ENCODE measurements at regions not wholly inside any gene's neighbourhood (a gene's known extent, or its start where the extent isn't known, plus 50 kb on each side); places are given as distances from the start of the nearest gene placed in this dataset.

GRCh38 chr11:116466801-116467200 is 306.0 kb downstream of the BUD13 start:
- no peak for DNase-seq (ENCODE audit: low spot score)
- TF ChIP-seq, protein P1, sequence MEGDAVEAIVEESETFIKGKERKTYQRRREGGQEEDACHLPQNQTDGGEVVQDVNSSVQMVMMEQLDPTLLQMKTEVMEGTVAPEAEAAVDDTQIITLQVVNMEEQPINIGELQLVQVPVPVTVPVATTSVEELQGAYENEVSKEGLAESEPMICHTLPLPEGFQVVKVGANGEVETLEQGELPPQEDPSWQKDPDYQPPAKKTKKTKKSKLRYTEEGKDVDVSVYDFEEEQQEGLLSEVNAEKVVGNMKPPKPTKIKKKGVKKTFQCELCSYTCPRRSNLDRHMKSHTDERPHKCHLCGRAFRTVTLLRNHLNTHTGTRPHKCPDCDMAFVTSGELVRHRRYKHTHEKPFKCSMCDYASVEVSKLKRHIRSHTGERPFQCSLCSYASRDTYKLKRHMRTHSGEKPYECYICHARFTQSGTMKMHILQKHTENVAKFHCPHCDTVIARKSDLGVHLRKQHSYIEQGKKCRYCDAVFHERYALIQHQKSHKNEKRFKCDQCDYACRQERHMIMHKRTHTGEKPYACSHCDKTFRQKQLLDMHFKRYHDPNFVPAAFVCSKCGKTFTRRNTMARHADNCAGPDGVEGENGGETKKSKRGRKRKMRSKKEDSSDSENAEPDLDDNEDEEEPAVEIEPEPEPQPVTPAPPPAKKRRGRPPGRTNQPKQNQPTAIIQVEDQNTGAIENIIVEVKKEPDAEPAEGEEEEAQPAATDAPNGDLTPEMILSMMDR (IDR thresholded peaks at IDR 0.05; ENCODE audit: borderline replicate concordance, control extremely low read depth, extremely low read depth, insufficient read depth, missing control alignments) = no peak
- in situ Hi-C loops (cut with MboI; ENCODE audit: low sequenced_read_pairs, unreplicated experiment) = no loop called here

- DNase-seq (ENCODE audit: low spot score) = no peak
- in situ Hi-C loops (cut with MboI; ENCODE audit: low sequenced_read_pairs, unreplicated experiment) = no loop called here
- TF ChIP-seq, protein P1 (IDR thresholded peaks at IDR 0.05; ENCODE audit: borderline replicate concordance, control extremely low read depth, extremely low read depth, insufficient read depth, missing control alignments) = no peak
Measured at GRCh38 chr11:116466191-116466590, 306.6 kb downstream of the BUD13 start.

DNA sequence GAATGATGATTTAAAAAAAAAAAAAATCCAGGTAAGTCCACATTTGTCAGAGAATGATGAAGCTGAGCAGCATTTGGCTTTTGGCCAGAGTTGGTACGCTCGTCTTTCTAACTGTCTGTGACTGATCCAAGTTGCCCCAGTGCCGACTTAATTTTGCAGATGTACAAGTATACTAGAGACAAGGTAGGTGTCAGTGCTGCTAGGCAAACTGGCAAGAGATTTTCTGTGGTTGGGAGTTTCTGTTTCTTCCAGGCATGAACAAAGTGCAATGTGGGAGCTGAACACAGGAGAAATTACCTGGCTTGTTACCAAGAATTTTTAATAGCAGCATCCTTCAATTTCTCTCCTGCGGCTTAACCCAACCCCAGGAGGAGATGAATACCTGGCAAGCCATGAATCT is 307.7 kb downstream of the BUD13 start:
- TF ChIP-seq, protein P1 (IDR thresholded peaks at IDR 0.05; ENCODE audit: borderline replicate concordance, control extremely low read depth, extremely low read depth, insufficient read depth, missing control alignments) = no peak
- no peak for DNase-seq (ENCODE audit: low spot score)
- in situ Hi-C loops (cut with MboI; ENCODE audit: low sequenced_read_pairs, unreplicated experiment) = no loop called here

- TF ChIP-seq, protein P1 (IDR thresholded peaks at IDR 0.05; ENCODE audit: borderline replicate concordance, control extremely low read depth, extremely low read depth, insufficient read depth, missing control alignments) = no peak
- in situ Hi-C loops (cut with MboI; ENCODE audit: low sequenced_read_pairs, unreplicated experiment) = no loop called here
- DNase-seq (ENCODE audit: low spot score) = no peak
Measured at GRCh38 chr11:116461789-116462188, 311.0 kb downstream of the BUD13 start.

GRCh38 chr11:116460156-116460920 is 312.4 kb downstream of the BUD13 start:
- in situ Hi-C loops (cut with MboI; ENCODE audit: low sequenced_read_pairs, unreplicated experiment) = no loop called here
- no peak for DNase-seq (ENCODE audit: low spot score)
- TF ChIP-seq, protein P1 (IDR thresholded peaks at IDR 0.05; ENCODE audit: borderline replicate concordance, control extremely low read depth, extremely low read depth, insufficient read depth, missing control alignments) = no peak

DNA sequence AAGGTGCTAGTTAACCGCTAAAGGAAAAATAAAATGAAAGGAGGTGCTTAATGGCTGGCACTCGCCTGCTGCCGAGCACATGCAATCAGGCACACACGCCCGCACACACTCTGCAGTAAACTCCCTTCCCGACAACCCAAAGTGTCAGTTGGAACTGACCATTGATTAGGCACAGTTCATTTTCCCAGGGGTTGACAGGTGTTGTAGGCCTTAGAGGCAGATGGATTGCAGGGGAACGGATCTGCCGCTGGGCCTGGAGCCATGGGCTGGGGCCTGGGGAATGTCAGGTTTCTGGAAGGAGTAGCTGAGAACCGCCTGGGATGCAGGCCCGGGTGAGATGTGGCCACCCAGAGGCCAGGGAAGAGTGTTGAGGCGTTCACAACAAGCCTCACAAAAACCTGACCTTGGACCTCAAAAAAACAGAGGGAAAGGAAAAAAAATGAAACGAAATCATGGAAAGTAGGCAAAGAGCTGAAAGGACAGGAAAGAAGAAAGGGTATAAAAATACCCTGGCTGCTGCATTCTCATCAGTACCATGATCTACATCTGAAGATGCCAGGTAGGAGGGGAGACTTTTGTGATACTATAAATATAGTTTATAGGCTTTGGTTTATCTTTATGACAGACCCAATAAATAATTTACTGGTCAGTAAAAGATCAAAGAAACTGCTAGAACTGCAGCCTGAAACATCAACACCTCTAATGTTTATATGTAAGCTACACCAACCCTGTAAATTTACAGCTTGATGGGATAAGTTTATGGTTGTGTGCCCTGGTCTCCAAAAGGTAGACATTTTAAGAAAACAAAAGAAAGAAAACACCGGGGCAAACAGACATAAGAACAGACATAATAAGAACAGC is 313.4 kb downstream of the BUD13 start:
- no peak for DNase-seq (ENCODE audit: low spot score)

More for the DNA sequence above, 313.4 kb downstream of the BUD13 start:
- in situ Hi-C loops (cut with MboI; ENCODE audit: low sequenced_read_pairs, unreplicated experiment) = no loop called here
- TF ChIP-seq, protein P1 (IDR thresholded peaks at IDR 0.05; ENCODE audit: borderline replicate concordance, control extremely low read depth, extremely low read depth, insufficient read depth, missing control alignments) = no peak

All from GM13976 (cell line).